ENCODE measurements at regions not wholly inside any gene's neighbourhood (a gene's known extent, or its start where the extent isn't known, plus 50 kb on each side); places are given as distances from the start of the nearest gene placed in this dataset.

DNA sequence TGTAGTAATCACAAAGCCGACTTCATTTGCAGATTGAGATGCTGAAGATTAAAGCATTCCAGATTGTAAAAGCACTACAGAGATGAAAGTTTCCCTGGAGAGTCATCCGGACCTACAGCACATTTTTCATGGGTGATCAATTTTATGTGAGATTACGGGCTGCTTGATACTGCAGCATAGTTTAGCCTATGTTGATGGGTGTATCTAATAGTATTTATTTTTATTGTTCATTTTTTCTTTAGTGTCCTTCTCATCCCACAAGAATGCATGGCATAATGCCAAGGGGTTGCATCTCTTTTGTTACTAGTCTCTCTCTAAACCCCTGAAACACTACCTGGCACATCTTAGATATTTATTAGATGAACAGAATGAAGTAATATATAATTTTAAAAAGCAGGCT lies 240.4 kb downstream of the MBD2 start:
- Histone ChIP-seq H3K36me3 (ENCODE audit: control insufficient read depth in 2 of 2, extremely low read depth in 1 of 2, insufficient read depth in 1 of 2, low read length in 1 of 2) (no peaks in the 10 kb centered on the region), H3K9me3 (no peaks in the 10 kb centered on the region), H3K4me1 (ENCODE audit: control insufficient read depth in 1 of 2, extremely low read depth in 1 of 2, insufficient read depth in 2 of 2, low read length in 2 of 2) (no peaks in the 10 kb centered on the region), H3K4me3 (ENCODE audit: control insufficient read depth in 1 of 2, extremely low read depth in 1 of 2, low read length in 1 of 2) (no peak overlapping the region), H3K27ac (ENCODE audit: low read length) (no peak overlapping the region), H3K27me3 (replicated peaks in 1 of 2; ENCODE audit: control insufficient read depth in 2 of 2, extremely low read depth in 1 of 2, insufficient read depth in 2 of 2, low read length in 1 of 2) (no peaks in the 10 kb centered on the region)
- Mint-ChIP-seq H3K36me3 (no peaks in the 10 kb centered on the region), H3K4me1 (no peaks in the 10 kb centered on the region), H3K27me3 (peaks cover 0 to 4% of the 10 kb centered on the region in 2 donors), H3K9me3 (peaks cover 0 to 14% (median 10%) of the 10 kb centered on the region in 3 donors), H3K27ac (no peak overlapping the region), H3K4me3 (no peak overlapping the region)
- no peak for DNase-seq
- 68% methylated on average over 2 of the region's 3 CpGs for WGBS (ENCODE audit: insufficient coverage)
- POLR2A ChIA-PET: no interaction called here
- CTCF ChIA-PET: no interaction called here
- no peak for ATAC-seq (replicated peaks in 1 of 4)

DNA sequence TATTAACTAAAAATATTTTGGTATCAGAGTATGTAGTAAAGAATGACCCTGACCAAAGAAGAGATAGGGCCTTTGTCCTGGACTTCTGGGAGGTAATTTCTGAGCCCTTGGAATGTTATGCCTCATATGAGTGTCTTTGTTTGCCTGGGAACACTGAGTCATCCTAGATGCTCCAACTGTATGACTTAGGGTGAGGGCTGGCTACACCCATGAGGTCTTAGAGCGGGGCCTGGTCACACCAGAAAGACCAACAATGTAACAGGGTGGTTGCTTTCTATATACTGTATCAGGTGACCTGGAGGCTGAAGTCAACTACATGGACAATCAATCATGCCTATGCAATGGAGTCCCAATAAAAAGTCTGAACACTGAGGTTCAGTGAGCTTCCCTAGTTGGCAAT lies 253.1 kb downstream of the MBD2 start:
- ChIA-PET POLR2A (no interaction called here), CTCF (no interaction called here)
- no peak overlapping the region for H3K4me3 Mint-ChIP-seq

DNA sequence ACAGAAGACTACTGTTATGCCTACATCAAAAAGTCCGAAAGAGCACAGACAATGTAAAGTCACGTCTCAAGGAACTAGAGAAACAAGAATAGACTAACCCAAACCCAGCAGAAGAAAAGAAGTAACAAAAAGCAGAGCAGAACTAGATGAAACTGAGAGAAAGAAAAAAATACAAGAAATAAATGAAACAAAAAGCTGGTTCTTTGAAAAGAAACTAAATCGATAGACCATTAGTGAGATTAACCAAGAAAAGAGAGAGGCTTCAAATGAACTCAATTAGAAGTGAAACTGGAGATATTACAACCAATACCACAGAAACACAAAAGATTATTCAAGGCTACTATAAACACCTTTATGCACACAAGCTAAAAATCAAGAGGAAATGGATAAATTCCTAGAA lies 271.8 kb downstream of the MBD2 start:
- POLR2A ChIA-PET: no interaction called here

More for the DNA sequence above, 253.1 kb downstream of the MBD2 start:
- no peaks in the 10 kb centered on the region for H3K4me1 Mint-ChIP-seq
- ATAC-seq (replicated peaks in 1 of 4) (no peak), DNase-seq (no peak)
- no CpG with 5 or more reads among the region's 1 CpG for WGBS (ENCODE audit: insufficient coverage)
- no peaks in the 10 kb centered on the region for H3K9me3 ChIP-seq
- no peaks in the 10 kb centered on the region for H3K4me1 ChIP-seq (ENCODE audit: control insufficient read depth in 1 of 2, extremely low read depth in 1 of 2, insufficient read depth in 2 of 2, low read length in 2 of 2)
- no peak overlapping the region for H3K27ac Mint-ChIP-seq
- H3K36me3 Mint-ChIP-seq: no peaks in the 10 kb centered on the region
- H3K27me3 ChIP-seq (replicated peaks in 1 of 2; ENCODE audit: control insufficient read depth in 2 of 2, extremely low read depth in 1 of 2, insufficient read depth in 2 of 2, low read length in 1 of 2): no peaks in the 10 kb centered on the region
- H3K9me3 Mint-ChIP-seq: peaks cover 6 to 42% (median 14%) of the 10 kb centered on the region in 3 donors
- H3K27me3 Mint-ChIP-seq: no peaks in the 10 kb centered on the region
- H3K36me3 ChIP-seq (ENCODE audit: control insufficient read depth in 2 of 2, extremely low read depth in 1 of 2, insufficient read depth in 1 of 2, low read length in 1 of 2): no peaks in the 10 kb centered on the region
- no peak overlapping the region for H3K27ac ChIP-seq (ENCODE audit: low read length)
- no peak overlapping the region for H3K4me3 ChIP-seq (ENCODE audit: control insufficient read depth in 1 of 2, extremely low read depth in 1 of 2, low read length in 1 of 2)

DNA sequence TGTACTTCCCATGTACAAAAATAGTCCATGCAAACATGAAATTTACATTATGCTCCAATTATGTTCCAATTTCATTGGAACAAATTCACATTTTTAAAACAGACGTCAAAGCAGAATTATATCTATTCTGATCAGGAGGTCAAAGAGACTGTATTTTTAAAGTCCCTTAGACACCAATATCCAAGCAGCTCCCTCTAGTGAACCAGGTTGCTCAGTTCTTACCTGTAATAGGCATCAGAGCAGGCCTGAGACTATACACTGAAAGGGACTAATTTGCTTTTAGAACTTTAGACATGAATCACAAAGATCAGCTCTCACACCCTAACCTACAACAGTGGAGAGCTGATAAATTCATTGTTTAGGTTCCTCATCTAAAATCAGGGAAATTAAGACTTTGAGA lies 273.9 kb downstream of the MBD2 start:
- 100% methylated on average over 1 of the region's 1 CpG for WGBS (ENCODE audit: insufficient coverage)
- Histone ChIP-seq H3K27ac (ENCODE audit: low read length) (no peak overlapping the region), H3K9me3 (no peaks in the 10 kb centered on the region), H3K36me3 (ENCODE audit: control insufficient read depth in 2 of 2, extremely low read depth in 1 of 2, insufficient read depth in 1 of 2, low read length in 1 of 2) (no peaks in the 10 kb centered on the region), H3K4me1 (ENCODE audit: control insufficient read depth in 1 of 2, extremely low read depth in 1 of 2, insufficient read depth in 2 of 2, low read length in 2 of 2) (no peaks in the 10 kb centered on the region), H3K27me3 (replicated peaks in 1 of 2; ENCODE audit: control insufficient read depth in 2 of 2, extremely low read depth in 1 of 2, insufficient read depth in 2 of 2, low read length in 1 of 2) (no peaks in the 10 kb centered on the region), H3K4me3 (ENCODE audit: control insufficient read depth in 1 of 2, extremely low read depth in 1 of 2, low read length in 1 of 2) (no peak overlapping the region)
- ChIA-PET CTCF (no interaction called here), POLR2A (no interaction called here)
- H3K27me3 Mint-ChIP-seq: peaks cover 0 to 2% of the 10 kb centered on the region in 2 donors
- no peak for DNase-seq
- H3K4me3 Mint-ChIP-seq: no peak overlapping the region
- no peaks in the 10 kb centered on the region for H3K36me3 Mint-ChIP-seq
- peaks cover 3 to 6% (median 4%) of the 10 kb centered on the region in 3 donors for H3K9me3 Mint-ChIP-seq
- ATAC-seq (replicated peaks in 1 of 4): no peak
- no peak overlapping the region for H3K27ac Mint-ChIP-seq
- H3K4me1 Mint-ChIP-seq: no peaks in the 10 kb centered on the region

More for the DNA sequence above, 271.8 kb downstream of the MBD2 start:
- ATAC-seq (replicated peaks in 1 of 4) (no peak), DNase-seq (no peak)
- H3K9me3 Mint-ChIP-seq: no peaks in the 10 kb centered on the region
- CTCF ChIA-PET: no interaction called here
- H3K4me1 ChIP-seq (ENCODE audit: control insufficient read depth in 1 of 2, extremely low read depth in 1 of 2, insufficient read depth in 2 of 2, low read length in 2 of 2): no peaks in the 10 kb centered on the region
- peaks cover 0 to 2% of the 10 kb centered on the region in 2 donors for H3K27me3 Mint-ChIP-seq
- no peak overlapping the region for H3K27ac ChIP-seq (ENCODE audit: low read length)
- H3K4me3 Mint-ChIP-seq: no peak overlapping the region
- no peaks in the 10 kb centered on the region for H3K27me3 ChIP-seq (replicated peaks in 1 of 2; ENCODE audit: control insufficient read depth in 2 of 2, extremely low read depth in 1 of 2, insufficient read depth in 2 of 2, low read length in 1 of 2)
- H3K36me3 Mint-ChIP-seq: no peaks in the 10 kb centered on the region
- H3K36me3 ChIP-seq (ENCODE audit: control insufficient read depth in 2 of 2, extremely low read depth in 1 of 2, insufficient read depth in 1 of 2, low read length in 1 of 2): no peaks in the 10 kb centered on the region
- no peaks in the 10 kb centered on the region for H3K9me3 ChIP-seq
- no CpG with 5 or more reads among the region's 3 CpGs for WGBS (ENCODE audit: insufficient coverage)
- H3K4me3 ChIP-seq (ENCODE audit: control insufficient read depth in 1 of 2, extremely low read depth in 1 of 2, low read length in 1 of 2): no peak overlapping the region
- no peak overlapping the region for H3K27ac Mint-ChIP-seq
- no peaks in the 10 kb centered on the region for H3K4me1 Mint-ChIP-seq

DNA sequence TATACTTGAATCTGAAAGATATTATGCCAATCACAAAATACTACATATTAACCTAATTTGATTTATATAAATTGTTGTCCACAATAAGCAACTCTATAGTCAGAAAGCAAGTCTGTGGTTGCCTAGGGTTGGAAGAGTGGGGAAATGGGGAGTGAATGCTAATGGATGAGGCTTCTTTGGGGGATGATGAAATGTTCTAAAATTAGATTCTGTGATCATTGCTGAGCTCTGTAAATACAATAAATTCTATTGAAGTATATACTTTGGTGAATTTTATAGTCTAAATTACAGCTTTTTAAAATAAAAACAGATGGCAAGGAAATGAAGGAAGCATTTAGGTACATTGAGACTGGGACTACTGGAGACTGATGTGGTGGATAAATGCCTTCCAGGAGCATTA lies 275.5 kb downstream of the MBD2 start:
- ChIA-PET CTCF (no interaction called here), POLR2A (no interaction called here)
- DNase-seq: no peak
- Histone ChIP-seq H3K27ac (ENCODE audit: low read length) (no peak overlapping the region), H3K4me1 (ENCODE audit: control insufficient read depth in 1 of 2, extremely low read depth in 1 of 2, insufficient read depth in 2 of 2, low read length in 2 of 2) (no peaks in the 10 kb centered on the region), H3K27me3 (replicated peaks in 1 of 2; ENCODE audit: control insufficient read depth in 2 of 2, extremely low read depth in 1 of 2, insufficient read depth in 2 of 2, low read length in 1 of 2) (no peaks in the 10 kb centered on the region), H3K36me3 (ENCODE audit: control insufficient read depth in 2 of 2, extremely low read depth in 1 of 2, insufficient read depth in 1 of 2, low read length in 1 of 2) (no peaks in the 10 kb centered on the region), H3K9me3 (no peaks in the 10 kb centered on the region), H3K4me3 (ENCODE audit: control insufficient read depth in 1 of 2, extremely low read depth in 1 of 2, low read length in 1 of 2) (no peak overlapping the region)
- H3K36me3 Mint-ChIP-seq: no peaks in the 10 kb centered on the region
- H3K9me3 Mint-ChIP-seq: peaks cover 11 to 14% (median 14%) of the 10 kb centered on the region in 3 donors
- H3K27me3 Mint-ChIP-seq: peaks cover 0 to 2% of the 10 kb centered on the region in 2 donors
- no peak for ATAC-seq (replicated peaks in 1 of 4)
- no peaks in the 10 kb centered on the region for H3K4me1 Mint-ChIP-seq
- H3K27ac Mint-ChIP-seq: no peak overlapping the region
- H3K4me3 Mint-ChIP-seq: no peak overlapping the region

DNA sequence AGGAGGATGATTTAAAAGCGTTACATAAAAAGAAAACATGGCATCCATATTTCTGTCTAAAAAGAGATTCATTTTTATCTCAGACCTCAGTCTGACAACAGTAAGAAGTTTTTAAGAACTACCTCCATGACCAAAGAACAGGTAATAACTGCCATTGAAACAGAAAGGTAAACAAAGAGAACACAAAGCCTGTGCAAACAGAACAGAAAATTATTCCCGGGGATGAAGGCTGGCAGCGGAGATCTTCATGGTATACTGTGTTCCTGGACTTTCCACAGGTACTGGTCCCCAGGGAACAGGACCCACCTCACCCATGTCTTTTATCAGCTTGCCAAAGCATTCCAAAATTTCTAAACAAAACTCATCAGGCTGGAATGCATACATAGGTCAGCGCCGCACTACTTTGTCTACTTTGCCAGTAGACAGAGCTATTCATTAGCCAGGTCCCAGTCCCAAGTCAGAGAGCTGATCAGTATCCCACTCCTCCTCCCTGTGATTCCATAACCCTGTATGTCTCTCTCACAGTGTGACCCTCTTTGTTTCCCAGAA lies 277.3 kb downstream of the MBD2 start:
- Mint-ChIP-seq H3K36me3 (no peaks in the 10 kb centered on the region), H3K9me3 (peaks cover 11 to 19% (median 17%) of the 10 kb centered on the region in 3 donors)
- POLR2A ChIA-PET: no interaction called here

DNA sequence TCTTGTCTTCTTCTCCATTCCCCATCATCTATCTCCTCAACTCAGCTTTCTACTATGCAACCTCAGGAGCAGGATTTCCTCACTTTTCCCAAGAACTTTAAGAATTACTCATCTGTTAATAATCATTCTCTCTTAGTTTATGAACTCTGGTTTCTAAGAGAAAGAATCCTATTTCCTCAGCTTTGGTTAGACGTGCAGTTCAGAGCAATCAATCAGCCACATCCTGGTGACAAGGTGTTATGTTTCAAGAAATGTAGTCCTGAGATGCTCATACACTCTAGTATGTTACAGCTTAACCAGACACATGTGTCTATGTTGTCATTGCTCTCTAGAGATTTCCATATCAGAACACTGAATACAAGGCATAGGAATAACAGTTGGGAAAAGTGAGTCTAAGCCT lies 277.9 kb downstream of the MBD2 start:
- ChIA-PET POLR2A (no interaction called here), CTCF (no interaction called here)
- H3K9me3 Mint-ChIP-seq: peaks cover 11 to 19% (median 17%) of the 10 kb centered on the region in 3 donors
- H3K27ac ChIP-seq (ENCODE audit: low read length): no peak overlapping the region
- no peaks in the 10 kb centered on the region for H3K4me1 ChIP-seq (ENCODE audit: control insufficient read depth in 1 of 2, extremely low read depth in 1 of 2, insufficient read depth in 2 of 2, low read length in 2 of 2)
- no CpG with 5 or more reads among the region's 1 CpG for WGBS (ENCODE audit: insufficient coverage)
- H3K27me3 Mint-ChIP-seq: no peaks in the 10 kb centered on the region
- no peak overlapping the region for H3K4me3 Mint-ChIP-seq
- no peaks in the 10 kb centered on the region for H3K36me3 ChIP-seq (ENCODE audit: control insufficient read depth in 2 of 2, extremely low read depth in 1 of 2, insufficient read depth in 1 of 2, low read length in 1 of 2)
- H3K4me3 ChIP-seq (ENCODE audit: control insufficient read depth in 1 of 2, extremely low read depth in 1 of 2, low read length in 1 of 2): no peak overlapping the region
- no peak for ATAC-seq (replicated peaks in 1 of 4)
- no peaks in the 10 kb centered on the region for H3K27me3 ChIP-seq (replicated peaks in 1 of 2; ENCODE audit: control insufficient read depth in 2 of 2, extremely low read depth in 1 of 2, insufficient read depth in 2 of 2, low read length in 1 of 2)
- H3K9me3 ChIP-seq: no peaks in the 10 kb centered on the region
- H3K4me1 Mint-ChIP-seq: no peaks in the 10 kb centered on the region
- no peak overlapping the region for H3K27ac Mint-ChIP-seq
- DNase-seq: no peak
- no peaks in the 10 kb centered on the region for H3K36me3 Mint-ChIP-seq

More for the DNA sequence above, 277.3 kb downstream of the MBD2 start:
- DNase-seq (no peak), ATAC-seq (replicated peaks in 1 of 4) (no peak)
- H3K27me3 ChIP-seq (replicated peaks in 1 of 2; ENCODE audit: control insufficient read depth in 2 of 2, extremely low read depth in 1 of 2, insufficient read depth in 2 of 2, low read length in 1 of 2): no peaks in the 10 kb centered on the region
- WGBS (ENCODE audit: insufficient coverage): 89% methylated on average over 4 of the region's 5 CpGs
- no peak overlapping the region for H3K27ac Mint-ChIP-seq
- H3K4me1 ChIP-seq (ENCODE audit: control insufficient read depth in 1 of 2, extremely low read depth in 1 of 2, insufficient read depth in 2 of 2, low read length in 2 of 2): no peaks in the 10 kb centered on the region
- H3K27me3 Mint-ChIP-seq: no peaks in the 10 kb centered on the region
- no peaks in the 10 kb centered on the region for H3K9me3 ChIP-seq
- CTCF ChIA-PET: no interaction called here
- no peaks in the 10 kb centered on the region for H3K36me3 ChIP-seq (ENCODE audit: control insufficient read depth in 2 of 2, extremely low read depth in 1 of 2, insufficient read depth in 1 of 2, low read length in 1 of 2)
- H3K4me3 ChIP-seq (ENCODE audit: control insufficient read depth in 1 of 2, extremely low read depth in 1 of 2, low read length in 1 of 2): no peak overlapping the region
- H3K27ac ChIP-seq (ENCODE audit: low read length): no peak overlapping the region
- no peak overlapping the region for H3K4me3 Mint-ChIP-seq
- H3K4me1 Mint-ChIP-seq: no peaks in the 10 kb centered on the region

Data from T-cell (primary cell).